ENCODE measurements at regions not wholly inside any gene's neighbourhood (a gene's known extent, or its start where the extent isn't known, plus 50 kb on each side); places are given as distances from the start of the nearest gene placed in this dataset.

DNA sequence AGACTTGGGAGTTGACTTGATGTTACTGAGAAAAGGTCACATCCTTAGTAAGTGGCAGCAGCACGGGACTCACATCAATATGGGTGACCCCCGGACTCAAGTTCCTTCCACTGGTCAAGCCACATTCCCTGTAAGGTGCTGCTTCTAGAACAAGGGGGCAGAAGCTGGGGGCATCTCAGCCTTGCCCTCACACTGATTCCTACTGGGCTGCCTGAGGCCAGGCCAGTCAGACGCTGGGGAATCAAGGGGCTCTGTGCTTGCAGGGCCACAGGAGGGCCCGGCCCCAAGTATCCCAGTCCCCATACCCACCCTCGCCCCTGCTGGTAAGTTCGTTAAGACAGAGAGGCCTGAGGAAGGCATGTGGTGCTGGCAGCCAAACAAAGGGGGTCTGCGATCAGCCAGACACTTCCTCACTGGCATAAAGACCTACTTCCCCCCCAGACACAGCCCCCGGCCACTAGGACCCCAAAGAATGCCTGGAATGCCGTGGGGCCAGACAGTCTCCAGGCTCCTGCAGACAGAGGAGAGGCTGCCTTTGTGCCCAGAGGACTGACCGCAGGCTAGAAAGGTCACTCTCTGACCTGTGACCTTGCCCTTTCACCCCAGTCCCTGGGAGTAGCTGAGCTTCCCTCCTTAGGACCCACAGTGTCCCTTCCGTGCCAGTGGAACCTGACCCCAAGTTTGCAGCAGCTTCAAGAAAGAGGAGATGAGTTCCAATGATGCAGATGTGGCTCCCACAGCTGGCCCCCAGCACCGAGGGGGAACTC lies 83.6 kb downstream of the HS1BP3 start (continued):
- no peak for TF ChIP-seq KDM4A (IDR thresholded peaks at IDR 0.05; ENCODE audit: low read depth, low read length, severe bottlenecking)
- TF ChIP-seq EGR1 (IDR thresholded peaks at IDR 0.05; ENCODE audit: borderline replicate concordance, low read depth, low read length) = no peak
- TF ChIP-seq BACH1 (IDR thresholded peaks at IDR 0.05; ENCODE audit: low read length) = no peak
- no peak for TF ChIP-seq CHD2 (IDR thresholded peaks at IDR 0.05; ENCODE audit: low read length)
